ENCODE measurements at regions not wholly inside any gene's neighbourhood (a gene's known extent, or its start where the extent isn't known, plus 50 kb on each side); places are given as distances from the start of the nearest gene placed in this dataset.

DNA sequence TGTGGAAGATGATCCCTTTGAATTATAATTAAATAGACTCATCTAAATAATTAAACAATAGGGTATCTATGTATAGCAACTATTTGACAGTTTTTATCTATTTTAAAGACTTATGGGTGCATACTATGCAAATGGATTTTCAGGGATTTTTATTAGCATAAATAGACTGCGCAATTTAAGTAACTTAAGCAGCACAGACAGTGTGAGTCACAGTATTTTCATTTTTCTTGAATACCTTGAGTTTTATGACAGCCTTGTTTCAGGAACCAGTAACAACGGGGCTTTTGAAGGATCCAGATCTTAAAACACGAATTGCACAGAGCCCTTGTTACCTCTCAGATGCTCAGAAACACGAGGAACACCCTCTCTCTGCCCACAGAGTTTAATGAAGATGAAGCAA, 175.5 kb upstream of the CD96 start:
- DNase-seq: no peak
- Histone ChIP-seq H3K4me1 (no peaks in the 10 kb centered on the region), H3K27ac (no peak overlapping the region), H3K4me3 (no peak overlapping the region), H3K27me3 (no peaks in the 10 kb centered on the region), H3K36me3 (ENCODE audit: low read depth, missing control alignments) (no peaks in the 10 kb centered on the region), H3K9me3 (no peaks in the 10 kb centered on the region)
- 79% methylated on average over 4 of the region's 4 CpGs for WGBS, 2 donors
- intact Hi-C loops (cut with DNase I; ENCODE audit: low total_unique reads): no loop called here
- TF ChIP-seq POLR2A (IDR thresholded peaks at IDR 0.05): no peak
- TF ChIP-seq, protein P1, sequence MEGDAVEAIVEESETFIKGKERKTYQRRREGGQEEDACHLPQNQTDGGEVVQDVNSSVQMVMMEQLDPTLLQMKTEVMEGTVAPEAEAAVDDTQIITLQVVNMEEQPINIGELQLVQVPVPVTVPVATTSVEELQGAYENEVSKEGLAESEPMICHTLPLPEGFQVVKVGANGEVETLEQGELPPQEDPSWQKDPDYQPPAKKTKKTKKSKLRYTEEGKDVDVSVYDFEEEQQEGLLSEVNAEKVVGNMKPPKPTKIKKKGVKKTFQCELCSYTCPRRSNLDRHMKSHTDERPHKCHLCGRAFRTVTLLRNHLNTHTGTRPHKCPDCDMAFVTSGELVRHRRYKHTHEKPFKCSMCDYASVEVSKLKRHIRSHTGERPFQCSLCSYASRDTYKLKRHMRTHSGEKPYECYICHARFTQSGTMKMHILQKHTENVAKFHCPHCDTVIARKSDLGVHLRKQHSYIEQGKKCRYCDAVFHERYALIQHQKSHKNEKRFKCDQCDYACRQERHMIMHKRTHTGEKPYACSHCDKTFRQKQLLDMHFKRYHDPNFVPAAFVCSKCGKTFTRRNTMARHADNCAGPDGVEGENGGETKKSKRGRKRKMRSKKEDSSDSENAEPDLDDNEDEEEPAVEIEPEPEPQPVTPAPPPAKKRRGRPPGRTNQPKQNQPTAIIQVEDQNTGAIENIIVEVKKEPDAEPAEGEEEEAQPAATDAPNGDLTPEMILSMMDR (IDR thresholded peaks at IDR 0.05): no peak

DNA sequence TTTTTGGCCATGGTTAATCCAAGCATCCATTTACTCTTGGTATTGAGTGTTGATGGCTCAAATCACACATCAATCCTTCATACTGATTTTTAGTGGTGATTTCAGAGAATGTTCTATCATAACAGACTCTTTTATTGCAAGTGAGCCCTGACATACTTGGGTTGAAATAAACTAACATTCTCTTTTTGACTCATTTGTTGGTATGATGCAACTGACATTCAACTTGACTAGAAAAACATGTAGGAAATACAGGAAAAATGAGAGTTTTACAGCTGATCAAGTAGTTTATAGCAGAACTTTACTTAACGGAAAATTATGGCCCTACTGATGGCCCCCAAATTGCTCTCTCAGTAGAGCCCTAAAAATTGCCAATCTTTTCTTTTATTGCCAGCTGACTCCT, 173.9 kb upstream of the CD96 start:
- no peak for TF ChIP-seq POLR2A (IDR thresholded peaks at IDR 0.05)
- TF ChIP-seq, protein P1 (IDR thresholded peaks at IDR 0.05): no peak
- intact Hi-C loops (cut with DNase I; ENCODE audit: low total_unique reads): no loop called here

DNA sequence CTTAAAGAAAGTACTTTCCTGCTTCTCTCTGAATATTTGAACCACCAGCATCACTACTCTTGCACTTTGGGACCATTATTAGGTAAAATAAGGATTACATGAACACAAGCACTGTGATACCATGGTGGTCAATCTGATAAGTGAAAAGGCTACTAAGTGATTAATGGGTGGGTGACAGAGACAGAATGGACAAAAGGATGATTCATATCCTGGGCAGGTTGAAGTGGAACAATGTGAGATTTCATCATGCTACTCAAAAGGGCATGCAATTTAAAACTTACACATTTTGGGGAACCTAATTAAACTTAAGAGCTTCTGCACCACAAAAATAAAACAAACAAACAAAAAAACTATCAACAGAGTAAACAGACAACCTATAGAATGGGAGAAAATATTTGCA, 172.0 kb upstream of the CD96 start:
- Histone ChIP-seq H3K36me3 (ENCODE audit: low read depth, missing control alignments) (no peaks in the 10 kb centered on the region), H3K27ac (no peak overlapping the region), H3K27me3 (no peaks in the 10 kb centered on the region), H3K9me3 (no peaks in the 10 kb centered on the region), H3K4me3 (no peak overlapping the region), H3K4me1 (no peaks in the 10 kb centered on the region)
- TF ChIP-seq, protein P1 (IDR thresholded peaks at IDR 0.05): no peak
- TF ChIP-seq POLR2A (IDR thresholded peaks at IDR 0.05): no peak
- DNase-seq: no peak
- intact Hi-C loops (cut with DNase I; ENCODE audit: low total_unique reads): no loop called here

More for the DNA sequence above, 173.9 kb upstream of the CD96 start:
- DNase-seq: no peak
- Histone ChIP-seq H3K36me3 (ENCODE audit: low read depth, missing control alignments) (no peaks in the 10 kb centered on the region), H3K9me3 (no peaks in the 10 kb centered on the region), H3K27ac (no peak overlapping the region), H3K4me1 (no peaks in the 10 kb centered on the region), H3K4me3 (no peak overlapping the region), H3K27me3 (no peaks in the 10 kb centered on the region)
- WGBS, 2 donors: 92 to 96% methylated on average over 1 of the region's 1 CpG

DNA sequence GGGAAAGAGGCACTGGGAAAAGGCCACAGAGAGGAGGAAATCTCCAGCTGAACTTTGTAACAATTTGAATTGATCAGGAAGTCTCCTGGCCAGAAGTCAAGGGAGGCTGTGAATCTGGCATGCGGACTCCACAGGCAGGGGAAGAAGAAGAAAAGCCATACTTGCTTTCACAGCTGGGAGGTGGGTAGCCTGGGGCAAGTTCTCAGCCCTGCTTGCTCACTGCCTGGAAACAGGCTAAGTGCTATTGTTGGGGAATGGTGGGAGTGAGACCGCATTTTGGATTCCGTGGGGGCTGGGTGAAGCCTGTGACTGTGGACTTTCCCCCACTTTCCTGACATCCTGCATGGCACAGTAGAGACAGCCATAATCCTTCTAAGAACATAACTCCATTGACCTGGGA, 168.8 kb upstream of the CD96 start:
- TF ChIP-seq POLR2A (IDR thresholded peaks at IDR 0.05): no peak
- TF ChIP-seq, protein P1 (IDR thresholded peaks at IDR 0.05): no peak

DNA sequence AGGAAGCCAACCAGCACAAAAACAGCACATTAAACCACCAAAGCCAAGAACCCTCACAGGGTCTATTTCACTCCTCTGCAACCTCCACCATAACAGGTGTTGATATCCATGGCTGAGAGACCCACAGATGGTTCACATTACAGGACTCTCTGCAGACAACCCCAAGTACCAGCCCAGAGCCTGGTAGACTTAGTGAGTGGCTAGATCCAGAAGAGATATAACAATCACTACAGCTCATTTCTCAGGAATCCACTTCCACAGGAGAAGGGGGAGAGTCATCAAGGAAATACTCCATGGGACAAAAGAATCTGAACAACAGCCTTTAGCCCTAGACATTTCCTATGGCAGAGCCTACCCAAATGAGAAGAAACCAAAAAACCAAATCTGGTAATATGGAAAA, 168.1 kb upstream of the CD96 start:
- no peak overlapping the region for H3K4me3 ChIP-seq
- H3K4me1 ChIP-seq: no peaks in the 10 kb centered on the region
- DNase-seq: no peak
- no peaks in the 10 kb centered on the region for H3K9me3 ChIP-seq
- H3K27ac ChIP-seq: no peak overlapping the region
- TF ChIP-seq, protein P1 (IDR thresholded peaks at IDR 0.05): no peak
- TF ChIP-seq POLR2A (IDR thresholded peaks at IDR 0.05): no peak
- no peaks in the 10 kb centered on the region for H3K36me3 ChIP-seq (ENCODE audit: low read depth, missing control alignments)
- H3K27me3 ChIP-seq: no peaks in the 10 kb centered on the region
- intact Hi-C loops (cut with DNase I; ENCODE audit: low total_unique reads): no loop called here

More for the DNA sequence above, 168.8 kb upstream of the CD96 start:
- DNase-seq: no peak
- H3K27ac ChIP-seq: no peak overlapping the region
- intact Hi-C loops (cut with DNase I; ENCODE audit: low total_unique reads): no loop called here
- 91 to 94% methylated on average over 3 of the region's 3 CpGs for WGBS, 2 donors
- no peaks in the 10 kb centered on the region for H3K27me3 ChIP-seq
- no peaks in the 10 kb centered on the region for H3K4me1 ChIP-seq
- no peak overlapping the region for H3K4me3 ChIP-seq
- no peaks in the 10 kb centered on the region for H3K9me3 ChIP-seq
- no peaks in the 10 kb centered on the region for H3K36me3 ChIP-seq (ENCODE audit: low read depth, missing control alignments)

Data from testis (tissue), 2 donors.